Adrenal gland (tissue), 5 donors: ENCODE measurements at regions not wholly inside any gene's neighbourhood (a gene's known extent, or its start where the extent isn't known, plus 50 kb on each side); places are given as distances from the start of the nearest gene placed in this dataset.

Source experiments
- CTCF ChIP-seq, 6 experiments: fragments of 450-650 bp in 4 of 6; fragments of 200-600 bp in 2 of 6; sonication (generic) in 1 of 6; IDR thresholded peaks; 1 replicate in 5 of 6; 2 replicates in 1 of 6; pipeline versions ENCODE4 v1.5.1 to v1.8.0; 2016 to 2021; ENCODE audit warnings: antibody characterized with exemption in 6 of 6, mild to moderate bottlenecking in 2 of 6, moderate library complexity in 1 of 6
- POLR2A ChIP-seq, 2 donors: fragments of 450-650 bp; IDR thresholded peaks; one replicate each; pipeline ENCODE4 v1.6.1; 2017; ENCODE audit warnings: antibody characterized with exemption in 2 of 2, mild to moderate bottlenecking in 2 of 2, moderate library complexity in 1 of 2
- donor health status: DM: no; HTN: no; CAD: no.

DNA sequence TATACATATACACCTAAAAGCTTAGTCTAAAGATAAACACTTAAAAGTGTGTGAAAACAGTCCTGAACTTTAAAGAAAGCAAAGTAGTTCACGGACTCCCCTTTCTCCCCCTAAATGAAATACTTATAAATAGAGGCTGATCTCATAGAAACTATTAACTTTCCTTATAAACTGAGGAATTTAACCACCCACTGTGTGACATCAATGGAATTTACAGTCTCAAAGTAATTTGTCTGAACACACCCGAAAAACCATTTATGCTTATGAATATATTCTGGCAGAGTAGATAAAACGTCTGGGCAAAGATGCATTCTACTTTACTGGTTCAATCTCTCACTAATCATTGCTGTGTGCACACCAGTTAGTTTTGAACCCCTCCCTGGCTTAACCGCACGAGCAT lies 181.8 kb upstream of the DGKB start:
- TF ChIP-seq CTCF (IDR thresholded peaks at IDR 0.05) (no peak), POLR2A (IDR thresholded peaks at IDR 0.05) (no peak)
